HepG2 (cell line): ENCODE measurements at regions not wholly inside any gene's neighbourhood (a gene's known extent, or its start where the extent isn't known, plus 50 kb on each side); places are given as distances from the start of the nearest gene placed in this dataset.

Source experiments
- ATAC-seq: fragments of 200-7000 bp; cut with Tn5 transposase; 3 replicates; pipeline ENCODE4 v1.9.1; 2020; ENCODE audit warnings: mild to moderate bottlenecking, moderate library complexity
- BruUV-seq: library from RNA; stranded (reverse); fragments of 400-500 nt; replicated peaks from 2 replicates; lab custom pipeline; 2021; lab: Mats Ljungman, UMichigan
- CTCF ChIA-PET: fragments of 300-600 bp; formaldehyde crosslinking; extraction: SDS; loops from one replicate; lab custom pipeline; 2021; ENCODE audit warnings: low total read pairs, inconsistent platforms, low intra/inter-chr PET ratio; lab: Yijun Ruan, JAX
- POLR2A ChIA-PET: fragments of 350-600 bp; sonication (Branson Sonifier 250); formaldehyde crosslinking; loops from one replicate; lab custom pipeline; 2020; ENCODE audit warnings: antibody characterized with exemption, inconsistent platforms; lab: Yijun Ruan, JAX
- DNase-seq: peaks from one replicate; pipeline ENCODE4 v3.0.0-alpha.2; 2015; ENCODE audit warnings: low spot score
- FAIRE-seq: peaks from 3 replicates; lab custom pipeline; 2011; peaks lifted over from hg19 to GRCh38; lab: Jason Lieb, UNC
- H2AFZ ChIP-seq: one replicate; pipeline ENCODE4 v1.6.1; 2011; ENCODE audit warnings: low read length, inconsistent platforms
- H3K27ac ChIP-seq: fragments of 300-600 bp; 3 replicates; pipeline ENCODE4 v1.8.0; 2011; ENCODE audit warnings: mixed run types, mild to moderate bottlenecking, mixed read lengths, low read length, inconsistent platforms; ENCODE audit not compliant: insufficient read depth; ENCODE audit errors: extremely low read length
- H3K27me3 ChIP-seq, 2 experiments: fragments of 200-600 bp in 1 of 2; 2 replicates in 1 of 2; 3 replicates in 1 of 2; pipeline versions ENCODE4 v1.6.0 to v1.8.0; 2011; ENCODE audit warnings: low read length in 2 of 2, mild to moderate bottlenecking in 2 of 2, moderate library complexity in 2 of 2, inconsistent platforms in 1 of 2; ENCODE audit not compliant: insufficient read depth in 2 of 2, control insufficient read depth in 1 of 2
- H3K36me3 ChIP-seq, 2 experiments: fragments of 200-600 bp in 1 of 2; replicated peaks in 1 of 2; 2 replicates in 1 of 2; 3 replicates in 1 of 2; pipeline versions ENCODE4 v1.5.1 to v1.8.0; 2011; ENCODE audit warnings: low read length in 2 of 2, inconsistent platforms in 1 of 2; ENCODE audit not compliant: insufficient read depth in 2 of 2, control insufficient read depth in 1 of 2
- H3K4me1 ChIP-seq: 2 replicates; pipeline ENCODE4 v1.5.1; 2012; ENCODE audit warnings: low read length, inconsistent platforms; ENCODE audit not compliant: insufficient read depth
- H3K4me2 ChIP-seq: 2 replicates; pipeline ENCODE4 v1.6.0; 2011; ENCODE audit warnings: low read depth, low read length, inconsistent platforms
- H3K4me3 ChIP-seq, 3 experiments: fragments of 200-600 bp in 1 of 3; sonication (generic), shearing (Covaris generic) in 1 of 3; replicated peaks in 1 of 3; 2 replicates each; pipeline ENCODE4 v1.5.1; 2011 to 2016; ENCODE audit warnings: low read length in 3 of 3, inconsistent platforms in 2 of 3, low read depth in 2 of 3, mild to moderate bottlenecking in 2 of 3, control low read depth in 1 of 3, mixed read lengths in 1 of 3; ENCODE audit not compliant: insufficient read depth in 1 of 3
- H3K79me2 ChIP-seq: one replicate; pipeline ENCODE4 v1.6.1; 2011; ENCODE audit warnings: low read length, inconsistent platforms; ENCODE audit not compliant: insufficient read depth
- H3K9ac ChIP-seq: 2 replicates; pipeline ENCODE4 v1.6.0; 2011; ENCODE audit warnings: mild to moderate bottlenecking, low read depth, low read length, inconsistent platforms; ENCODE audit not compliant: insufficient read depth
- H3K9me3 ChIP-seq: 2 replicates; pipeline ENCODE4 v1.5.1; 2012; ENCODE audit warnings: mild to moderate bottlenecking, low read length
- H4K20me1 ChIP-seq: 2 replicates; pipeline ENCODE4 v1.6.0; 2011; ENCODE audit warnings: inconsistent platforms, mild to moderate bottlenecking, low read length, moderate library complexity; ENCODE audit not compliant: insufficient read depth
- E2F5 ChIP-seq: sonication (generic); formaldehyde crosslinking; conservative IDR thresholded peaks from 2 replicates; pipeline ENCODE4 v1.4.0; 2020; ENCODE audit warnings: missing genetic modification reagents
- FOXP1 ChIP-seq, 2 experiments: fragments of 450-650 bp in 1 of 2; IDR thresholded peaks; 2 replicates each; pipeline ENCODE4 v1.6.1; 2017 to 2018; ENCODE audit warnings: antibody characterized with exemption in 1 of 2
- GRHL1 ChIP-seq: sonication (generic); formaldehyde crosslinking; conservative IDR thresholded peaks from 2 replicates; pipeline ENCODE4 v1.8.0; 2022; ENCODE audit warnings: missing genetic modification reagents
- IKZF1 ChIP-seq: fragments of 450-650 bp; IDR thresholded peaks from 2 replicates; pipeline ENCODE4 v1.7.1; 2016
- RFX1 ChIP-seq: fragments of 450-650 bp; IDR thresholded peaks from 2 replicates; pipeline ENCODE4 v1.6.1; 2017
- TARDBP ChIP-seq: sonication (generic); formaldehyde crosslinking; IDR thresholded peaks from 2 replicates; pipeline ENCODE4 v1.8.0; 2022; ENCODE audit warnings: mild to moderate bottlenecking, missing genetic modification reagents
- TCF7 ChIP-seq: sonication (generic); IDR thresholded peaks from 2 replicates; pipeline ENCODE4 v1.6.1; 2016; ENCODE audit warnings: antibody characterized with exemption, low read depth
- ZFP41 ChIP-seq: sonication (generic); formaldehyde crosslinking; IDR thresholded peaks from 2 replicates; pipeline ENCODE4 v1.4.0; 2020; ENCODE audit warnings: mild to moderate bottlenecking, missing genetic modification reagents, borderline replicate concordance
- ZMYM4 ChIP-seq: sonication (generic); formaldehyde crosslinking; IDR thresholded peaks from 2 replicates; pipeline ENCODE4 v1.8.1; 2023; ENCODE audit warnings: mild to moderate bottlenecking, missing genetic modification reagents
- ZNF12 ChIP-seq: sonication (generic); formaldehyde crosslinking; IDR thresholded peaks from 2 replicates; pipeline ENCODE4 v1.5.0; 2020; ENCODE audit warnings: missing genetic modification reagents
- ZNF256 ChIP-seq: sonication (generic); formaldehyde crosslinking; conservative IDR thresholded peaks from 2 replicates; pipeline ENCODE4 v1.4.0; 2020; ENCODE audit warnings: missing genetic modification reagents
- ZNF296 ChIP-seq: sonication (generic); formaldehyde crosslinking; conservative IDR thresholded peaks from 2 replicates; pipeline ENCODE4 v1.5.0; 2020; ENCODE audit warnings: mild to moderate bottlenecking, missing genetic modification reagents
- ZNF337 ChIP-seq: sonication (generic); formaldehyde crosslinking; IDR thresholded peaks from 2 replicates; pipeline ENCODE4 v1.5.1; 2020; ENCODE audit warnings: missing genetic modification reagents, low read depth, mild to moderate bottlenecking, borderline replicate concordance
- ZNF496 ChIP-seq: sonication (generic); formaldehyde crosslinking; IDR thresholded peaks from 2 replicates; pipeline ENCODE4 v1.8.1; 2023; ENCODE audit warnings: mild to moderate bottlenecking, moderate library complexity, missing genetic modification reagents; ENCODE audit not compliant: insufficient replicate concordance
- ZNF510 ChIP-seq: sonication (generic); formaldehyde crosslinking; IDR thresholded peaks from 2 replicates; pipeline ENCODE4 v1.4.0; 2020; ENCODE audit warnings: low read depth, mild to moderate bottlenecking, missing genetic modification reagents
- ZNF790 ChIP-seq: sonication (generic); formaldehyde crosslinking; IDR thresholded peaks from 2 replicates; pipeline ENCODE4 v1.8.0; 2022; ENCODE audit warnings: missing genetic modification reagents, mild to moderate bottlenecking, borderline replicate concordance
- WGBS: methylation state at CpG from one replicate; pipeline ENCODE4 v1.1.6; 2017; ENCODE audit warnings: low lambda C conversion rate; 5-methylcytosine and 5-hydroxymethylcytosine counted together
- in situ Hi-C: cut with HindIII; loops from 2 replicates; pipeline ENCODE4 v1.10.0; 2017; ENCODE audit warnings: low pct_unique_long_range_greater_than_20kb; ENCODE audit not compliant: extremely low pct_ligation_motif_present
- intact Hi-C: fragments of 100-400 bp; cut with micrococcal nuclease; formaldehyde crosslinking; loops from one replicate; pipeline ENCODE4 v1.10.0; 2022; ENCODE audit not compliant: unreplicated experiment

GRCh38 chr7:94174375-94174774, 170.2 kb upstream of the BET1 start (continued):
- TF ChIP-seq GRHL1 (CRISPR knock-in tag): no peak
- TF ChIP-seq, all 625 proteins: peak for 0

GRCh38 chr7:94174956-94175355, 170.8 kb upstream of the BET1 start:
- TF ChIP-seq IKZF1 (no peak), TARDBP (CRISPR knock-in tag) (no peak), E2F5 (no peak), ZNF12 (CRISPR knock-in tag) (no peak), FOXP1 (IDR thresholded peaks at IDR 0.05) (no peak), FOXP1 (CRISPR knock-in tag; IDR thresholded peaks at IDR 0.05) (no peak), ZMYM4 (CRISPR knock-in tag) (no peak), ZNF296 (CRISPR knock-in tag) (no peak), ZFP41 (no peak), ZNF496 (no peak), ZNF256 (CRISPR knock-in tag) (no peak), ZNF510 (CRISPR knock-in tag) (no peak), ZNF337 (no peak), ZNF790 (CRISPR knock-in tag) (no peak), RFX1 (no peak), TCF7 (no peak)
- no peak for DNase-seq
- Histone ChIP-seq H3K79me2 (no peaks in the 10 kb centered on the region), H3K9ac (no peak overlapping the region), H3K4me3 (no peak overlapping the region), H2AFZ (no peak overlapping the region), H3K4me1 (no peaks in the 10 kb centered on the region), H3K27ac (no peak overlapping the region), H4K20me1 (no peaks in the 10 kb centered on the region), H3K27me3 (no peaks in the 10 kb centered on the region), H3K4me2 (no peak overlapping the region), H3K36me3 (no peaks in the 10 kb centered on the region), H3K9me3 (no peaks in the 10 kb centered on the region)
- no peak for FAIRE-seq
- 7% methylated on average over 2 of the region's 2 CpGs for WGBS
- intact Hi-C loops (loop anchor here (1.0 kb wide), 1 partner anchor 39 kb away; no protein-coding TSS in a partner anchor), in situ Hi-C loops (no loop called here)
- ChIA-PET POLR2A (no interaction called here), CTCF (no interaction called here)
- no TSS peak for BruUV-seq
- no peak for ATAC-seq
